ENCODE measurements at regions not wholly inside any gene's neighbourhood (a gene's known extent, or its start where the extent isn't known, plus 50 kb on each side); places are given as distances from the start of the nearest gene placed in this dataset.

- ChIA-PET POLR2A (no interaction called here), CTCF (no interaction called here)
- no peak overlapping the region for H3K27ac ChIP-seq (ENCODE audit: low read length)
- no peaks in the 10 kb centered on the region for H3K4me1 ChIP-seq (ENCODE audit: control insufficient read depth, insufficient read depth, low read length)
- no peak for DNase-seq (ENCODE audit: low read depth, low spot score)
- H3K36me3 ChIP-seq (ENCODE audit: control insufficient read depth, insufficient read depth, low read length) = no peaks in the 10 kb centered on the region
- H3K27me3 ChIP-seq (ENCODE audit: control insufficient read depth, insufficient read depth, low read length) = peaks cover 18% of the 10 kb centered on the region
- in situ Hi-C loops (cut with HindIII; ENCODE audit: low pct_unique_long_range_greater_than_20kb, low sequenced_read_pairs) = no loop called here
- no peak overlapping the region for H3K4me3 ChIP-seq (ENCODE audit: low read depth in 2 of 2, low read length in 2 of 2)
- no TSS peak for BruUV-seq (replicated peaks)
- no peak for TF ChIP-seq TCF7L2 (IDR thresholded peaks at IDR 0.05; ENCODE audit: low read depth, low read length)
- TF ChIP-seq POLR2AphosphoS5 (IDR thresholded peaks at IDR 0.05; ENCODE audit: low read depth, low read length) = no peak
- TF ChIP-seq REST (IDR thresholded peaks at IDR 0.05; ENCODE audit: insufficient read depth in 1 of 2, low read depth in 2 of 2, low read length in 1 of 2) = no peak
- TF ChIP-seq CTCF (IDR thresholded peaks at IDR 0.05) = no peak
- no peak for TF ChIP-seq SIN3A (IDR thresholded peaks at IDR 0.05; ENCODE audit: borderline replicate concordance, insufficient read depth, low read depth, low read length)
- no peak for ATAC-seq
- intact Hi-C loops (cut with micrococcal nuclease; ENCODE audit: unreplicated experiment) = no loop called here
- H3K9me3 ChIP-seq (ENCODE audit: control insufficient read depth, insufficient read depth, low read depth, low read length) = no peaks in the 10 kb centered on the region
These were observed 124.6 kb downstream of the KCNJ18 start for GRCh38 chr17:21816592-21817567.

- H3K36me3 ChIP-seq (ENCODE audit: control insufficient read depth, insufficient read depth, low read length) = no peaks in the 10 kb centered on the region
- TF ChIP-seq SIN3A (IDR thresholded peaks at IDR 0.05; ENCODE audit: borderline replicate concordance, insufficient read depth, low read depth, low read length) (no peak), CTCF (IDR thresholded peaks at IDR 0.05) (no peak), TCF7L2 (IDR thresholded peaks at IDR 0.05; ENCODE audit: low read depth, low read length) (no peak), REST (IDR thresholded peaks at IDR 0.05; ENCODE audit: insufficient read depth in 1 of 2, low read depth in 2 of 2, low read length in 1 of 2) (no peak), POLR2AphosphoS5 (IDR thresholded peaks at IDR 0.05; ENCODE audit: low read depth, low read length) (no peak)
These were observed 125.6 kb downstream of the KCNJ18 start for GRCh38 chr17:21817791-21818364.

More at GRCh38 chr17:21817791-21818364, 125.6 kb downstream of the KCNJ18 start:
- Histone ChIP-seq H3K27me3 (ENCODE audit: control insufficient read depth, insufficient read depth, low read length) (peaks cover 18% of the 10 kb centered on the region), H3K27ac (ENCODE audit: low read length) (no peak overlapping the region), H3K9me3 (ENCODE audit: control insufficient read depth, insufficient read depth, low read depth, low read length) (no peaks in the 10 kb centered on the region), H3K4me1 (ENCODE audit: control insufficient read depth, insufficient read depth, low read length) (no peaks in the 10 kb centered on the region), H3K4me3 (ENCODE audit: low read depth in 2 of 2, low read length in 2 of 2) (no peak overlapping the region)
- POLR2A ChIA-PET = no interaction called here
- in situ Hi-C loops (cut with HindIII; ENCODE audit: low pct_unique_long_range_greater_than_20kb, low sequenced_read_pairs) = no loop called here
- ATAC-seq (no peak), DNase-seq (ENCODE audit: low read depth, low spot score) (no peak)
- CTCF ChIA-PET = no interaction called here
- BruUV-seq (replicated peaks) = no TSS peak
- intact Hi-C loops (cut with micrococcal nuclease; ENCODE audit: unreplicated experiment) = no loop called here

Data from Panc1 (cell line).